ENCODE measurements at regions not wholly inside any gene's neighbourhood (a gene's known extent, or its start where the extent isn't known, plus 50 kb on each side); places are given as distances from the start of the nearest gene placed in this dataset.

- Histone ChIP-seq H3K36me3 (ENCODE audit: insufficient read depth, low read length) (no peaks in the 10 kb centered on the region), H3K27me3 (ENCODE audit: insufficient read depth, low read length) (no peaks in the 10 kb centered on the region; the same call in 1 of the 2 replicates), H3K4me1 (ENCODE audit: insufficient read depth, low read length, severe bottlenecking) (no peaks in the 10 kb centered on the region), H3K4me2 (ENCODE audit: low read length) (no peak overlapping the region), H3K9ac (ENCODE audit: low read length) (no peak overlapping the region), H2AFZ (ENCODE audit: low read length) (no peak overlapping the region), H3K27ac (ENCODE audit: low read depth, low read length, poor library complexity, severe bottlenecking) (no peak overlapping the region), H3K9me2 (ENCODE audit: low read depth, low read length) (no peaks in the 10 kb centered on the region), H3F3A (ENCODE audit: insufficient read depth, low read length) (no peaks in the 10 kb centered on the region), H3K9me3 (ENCODE audit: low read length) (no peaks in the 10 kb centered on the region), H4K20me1 (ENCODE audit: insufficient read depth, low read length) (no peaks in the 10 kb centered on the region), H3K4me3 (ENCODE audit: low read depth, low read length, poor library complexity, severe bottlenecking) (no peak overlapping the region), H3K79me2 (ENCODE audit: insufficient read depth, low read length) (no peaks in the 10 kb centered on the region)
- TF ChIP-seq EZH2 (IDR thresholded peaks at IDR 0.05; ENCODE audit: borderline replicate concordance, low read length) (no peak), CTCF (IDR thresholded peaks at IDR 0.05; ENCODE audit: low read length) (no peak)
Measured at GRCh38 chr11:8810540-8811301, 100.3 kb upstream of the AKIP1 start.

DNA sequence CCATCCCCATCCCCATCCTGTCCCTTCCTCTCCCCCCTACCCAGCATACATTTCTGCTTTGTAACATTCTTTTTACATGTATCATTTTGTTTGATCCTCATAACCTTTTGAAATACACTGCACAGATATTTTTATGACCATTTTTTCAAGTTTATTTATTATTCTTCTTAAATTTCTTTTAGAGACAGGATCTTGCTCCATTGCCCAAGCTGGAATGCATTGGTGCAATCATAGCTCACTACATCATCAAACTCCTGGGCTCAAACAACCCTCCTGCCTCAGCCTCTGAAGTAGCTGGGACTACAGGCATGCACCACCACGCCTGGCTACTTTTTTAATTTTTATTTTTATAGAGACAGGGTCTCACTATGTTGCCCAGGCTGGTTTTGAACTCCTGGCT is 99.4 kb upstream of the AKIP1 start:
- Histone ChIP-seq H3K4me3 (ENCODE audit: low read depth, low read length, poor library complexity, severe bottlenecking) (no peak overlapping the region), H3K4me1 (ENCODE audit: insufficient read depth, low read length, severe bottlenecking) (no peaks in the 10 kb centered on the region), H2AFZ (ENCODE audit: low read length) (no peak overlapping the region), H4K20me1 (ENCODE audit: insufficient read depth, low read length) (no peaks in the 10 kb centered on the region), H3K79me2 (ENCODE audit: insufficient read depth, low read length) (no peaks in the 10 kb centered on the region), H3K27me3 (ENCODE audit: insufficient read depth, low read length) (no peaks in the 10 kb centered on the region; the same call in 1 of the 2 replicates), H3K9ac (ENCODE audit: low read length) (no peak overlapping the region), H3K9me2 (ENCODE audit: low read depth, low read length) (no peaks in the 10 kb centered on the region), H3K36me3 (ENCODE audit: insufficient read depth, low read length) (no peaks in the 10 kb centered on the region), H3K9me3 (ENCODE audit: low read length) (no peaks in the 10 kb centered on the region), H3K27ac (ENCODE audit: low read depth, low read length, poor library complexity, severe bottlenecking) (no peak overlapping the region), H3K4me2 (ENCODE audit: low read length) (no peak overlapping the region), H3F3A (ENCODE audit: insufficient read depth, low read length) (no peaks in the 10 kb centered on the region)
- TF ChIP-seq CTCF (IDR thresholded peaks at IDR 0.05; ENCODE audit: low read length) (no peak), EZH2 (IDR thresholded peaks at IDR 0.05; ENCODE audit: borderline replicate concordance, low read length) (no peak)

- Histone ChIP-seq H3K9me2 (ENCODE audit: low read depth, low read length) (no peaks in the 10 kb centered on the region), H3K9ac (ENCODE audit: low read length) (no peak overlapping the region), H3K9me3 (ENCODE audit: low read length) (no peaks in the 10 kb centered on the region), H3F3A (ENCODE audit: insufficient read depth, low read length) (no peaks in the 10 kb centered on the region), H3K27ac (ENCODE audit: low read depth, low read length, poor library complexity, severe bottlenecking) (no peak overlapping the region), H2AFZ (ENCODE audit: low read length) (no peak overlapping the region), H3K4me3 (ENCODE audit: low read depth, low read length, poor library complexity, severe bottlenecking) (no peak overlapping the region), H3K4me2 (ENCODE audit: low read length) (no peak overlapping the region), H3K4me1 (ENCODE audit: insufficient read depth, low read length, severe bottlenecking) (no peaks in the 10 kb centered on the region), H3K79me2 (ENCODE audit: insufficient read depth, low read length) (no peaks in the 10 kb centered on the region), H3K36me3 (ENCODE audit: insufficient read depth, low read length) (no peaks in the 10 kb centered on the region), H4K20me1 (ENCODE audit: insufficient read depth, low read length) (no peaks in the 10 kb centered on the region), H3K27me3 (ENCODE audit: insufficient read depth, low read length) (no peaks in the 10 kb centered on the region; the same call in 1 of the 2 replicates)
- TF ChIP-seq EZH2 (IDR thresholded peaks at IDR 0.05; ENCODE audit: borderline replicate concordance, low read length) (no peak), CTCF (IDR thresholded peaks at IDR 0.05; ENCODE audit: low read length) (no peak)
Measured at GRCh38 chr11:8812438-8812837, 98.6 kb upstream of the AKIP1 start.
